Activated T-cell treated with anti-CD3 and anti-CD28 coated beads, Interleukin-2, amount 50 U/mL, for 1 hour (primary cell): ENCODE measurements at regions not wholly inside any gene's neighbourhood (a gene's known extent, or its start where the extent isn't known, plus 50 kb on each side); places are given as distances from the start of the nearest gene placed in this dataset.
A peak's percentile ranks its signal among the peaks of the same experiment; 100 is the strongest.
"Not testable (repeated sequence)": the region's sequence is repeated elsewhere in the genome, so short reads cannot be mapped to it uniquely, and the experiment has no call there.

Experiments used
- DNase-seq: peaks from one replicate; pipeline ENCODE4 v3.0.0-alpha.2; 2020

- not testable (repeated sequence) for DNase-seq
These were observed 524.2 kb downstream of the CWH43 start for GRCh38 chr4:49510238-49510637.

- DNase-seq: not testable (repeated sequence)
These were observed 525.3 kb downstream of the CWH43 start for GRCh38 chr4:49511353-49511752.

GRCh38 chr4:49511881-49512491, 525.9 kb downstream of the CWH43 start:
- DNase-seq: not testable (repeated sequence)

GRCh38 chr4:49512641-49513545, 526.8 kb downstream of the CWH43 start:
- peak; percentile 27 for DNase-seq

- not testable (repeated sequence) for DNase-seq
These were observed 527.6 kb downstream of the CWH43 start for GRCh38 chr4:49513546-49514115.

- peak; percentile 24 for DNase-seq
These were observed 528.2 kb downstream of the CWH43 start for GRCh38 chr4:49514171-49514699.

- DNase-seq: not testable (repeated sequence)
These were observed 528.8 kb downstream of the CWH43 start for GRCh38 chr4:49514841-49515240.

- DNase-seq: not testable (repeated sequence)
These were observed 529.2 kb downstream of the CWH43 start for GRCh38 chr4:49515241-49515640.

- DNase-seq: not testable (repeated sequence)
These were observed 530.0 kb downstream of the CWH43 start for GRCh38 chr4:49516096-49516495.

- no peak for DNase-seq
These were observed 530.7 kb downstream of the CWH43 start for GRCh38 chr4:49516796-49517195.

- not testable (repeated sequence) for DNase-seq
These were observed 531.6 kb downstream of the CWH43 start for GRCh38 chr4:49517485-49518205.

GRCh38 chr4:49519150-49520035, 533.3 kb downstream of the CWH43 start:
- DNase-seq: not testable (repeated sequence)

GRCh38 chr4:49523816-49524765, 538.0 kb downstream of the CWH43 start:
- DNase-seq: not testable (repeated sequence)

GRCh38 chr4:49558916-49559676, 573.0 kb downstream of the CWH43 start:
- DNase-seq: not testable (repeated sequence)

- DNase-seq: not testable (repeated sequence)
These were observed 574.2 kb downstream of the CWH43 start for GRCh38 chr4:49560131-49560816.

GRCh38 chr4:49560883-49561282, 574.8 kb downstream of the CWH43 start:
- DNase-seq: not testable (repeated sequence)

GRCh38 chr4:49570248-49570647, 584.2 kb downstream of the CWH43 start:
- not testable (repeated sequence) for DNase-seq

- DNase-seq: not testable (repeated sequence)
These were observed 587.7 kb downstream of the CWH43 start for GRCh38 chr4:49573666-49574215.

GRCh38 chr4:49575250-49575649, 589.2 kb downstream of the CWH43 start:
- DNase-seq: not testable (repeated sequence)
